Body of pancreas (tissue), 4 donors: ENCODE measurements at regions not wholly inside any gene's neighbourhood (a gene's known extent, or its start where the extent isn't known, plus 50 kb on each side); places are given as distances from the start of the nearest gene placed in this dataset.
A peak's percentile ranks its signal among the peaks of the same experiment; 100 is the strongest.

ENCODE experiments used
- ATAC-seq: fragments of 150-250 bp; one replicate; pipeline ENCODE4 v1.9.1; 2016
- DNase-seq, 4 donors: peaks; one replicate each; pipeline ENCODE4 v3.0.0-alpha.2; 2019
- H3K27ac ChIP-seq, 4 donors: fragments of 200-600 bp; sonication (generic); 1 replicate in 3 of 4; 2 replicates in 1 of 4; pipeline versions ENCODE4 v1.5.1 to v1.6.1; 2016 to 2019; ENCODE audit warnings: mild to moderate bottlenecking in 1 of 4, mixed read lengths in 1 of 4, moderate library complexity in 1 of 4
- H3K27me3 ChIP-seq, 2 donors: fragments of 200-600 bp; sonication (generic); one replicate each; pipeline ENCODE4 v1.6.0; 2016; ENCODE audit warnings: mild to moderate bottlenecking in 1 of 2
- H3K36me3 ChIP-seq, 2 donors: fragments of 200-600 bp; sonication (generic); replicated peaks in 1 of 2; 2 replicates each; pipeline ENCODE4 v1.5.1; 2016; ENCODE audit warnings: low read depth in 2 of 2; ENCODE audit not compliant: insufficient read depth in 1 of 2
- H3K4me1 ChIP-seq: fragments of 200-600 bp; sonication (generic); one replicate; pipeline ENCODE4 v1.6.0; 2016
- H3K4me3 ChIP-seq, 2 donors: fragments of 200-600 bp; sonication (generic); 1 replicate in 1 of 2; 2 replicates in 1 of 2; pipeline ENCODE4 v1.5.1; 2016 to 2019
- H3K9me3 ChIP-seq, 3 donors: fragments of 200-600 bp; sonication (generic); 1 replicate in 2 of 3; 2 replicates in 1 of 3; pipeline ENCODE4 v1.5.1; 2016
- CTCF ChIP-seq, 7 experiments: fragments of 450-650 bp in 4 of 7; fragments of 200-600 bp in 3 of 7; sonication (generic) in 3 of 7; IDR thresholded peaks; one replicate each; pipeline ENCODE4 v1.5.1; 2016 to 2019; ENCODE audit warnings: antibody characterized with exemption in 7 of 7
- POLR2A ChIP-seq, 3 donors: fragments of 450-650 bp; IDR thresholded peaks; one replicate each; pipeline ENCODE4 v1.6.1; 2016; ENCODE audit warnings: antibody characterized with exemption in 3 of 3, mild to moderate bottlenecking in 2 of 3
- WGBS, 2 donors: methylation state at CpG; one replicate each; pipeline ENCODE4 v1.1.5; 2017; 5-methylcytosine and 5-hydroxymethylcytosine counted together
- intact Hi-C: fragments of 100-400 bp; cut with DNase I; formaldehyde crosslinking; loops from one replicate; pipeline ENCODE4 v1.15.1; 2023

GRCh38 chr2:117436697-117437096 is 377.8 kb upstream of the DDX18 start:
- DNase-seq, result no peak
- Histone ChIP-seq H3K36me3 (no peaks in the 10 kb centered on the region), H3K9me3 (no peaks in the 10 kb centered on the region)

GRCh38 chr2:117470311-117471095 is 344.0 kb upstream of the DDX18 start:
- Histone ChIP-seq H3K9me3 (no peaks in the 10 kb centered on the region), H3K4me3 (no peak overlapping the region), H3K36me3 (no peaks in the 10 kb centered on the region), H3K27ac (no peak overlapping the region), H3K27me3 (no peaks in the 10 kb centered on the region), H3K4me1 (no peaks in the 10 kb centered on the region)
- WGBS, 2 donors, result 50 to 58% methylated on average over 6 to 7 of the region's 7 CpGs
- DNase-seq (peak; percentile 36 to 67 (median 51)), ATAC-seq (no peak)
- TF ChIP-seq CTCF (IDR thresholded peaks at IDR 0.05) (peak; percentile 41 to 76 (median 52)), POLR2A (IDR thresholded peaks at IDR 0.05) (no peak)
- intact Hi-C loops, result no loop called here

More at GRCh38 chr2:117436697-117437096, 377.8 kb upstream of the DDX18 start:
- no peak overlapping the region for H3K27ac ChIP-seq
- no peak for ATAC-seq
- TF ChIP-seq CTCF (IDR thresholded peaks at IDR 0.05) (no peak), POLR2A (IDR thresholded peaks at IDR 0.05) (no peak)
- 8 to 14% methylated on average over 3 of the region's 3 CpGs for WGBS, 2 donors
- no peaks in the 10 kb centered on the region for H3K4me1 ChIP-seq
- intact Hi-C loops, result no loop called here
- H3K27me3 ChIP-seq, result no peaks in the 10 kb centered on the region
- H3K4me3 ChIP-seq, result no peak overlapping the region

GRCh38 chr2:117481608-117482007 is 332.9 kb upstream of the DDX18 start:
- Histone ChIP-seq H3K4me1 (no peaks in the 10 kb centered on the region), H3K27me3 (no peaks in the 10 kb centered on the region), H3K36me3 (no peaks in the 10 kb centered on the region), H3K27ac (no peak overlapping the region), H3K4me3 (no peak overlapping the region), H3K9me3 (peaks cover 0 to 14% (median 0%) of the 10 kb centered on the region in 3 donors)
- no peak for DNase-seq
- ATAC-seq, result no peak
- no peak for TF ChIP-seq CTCF (IDR thresholded peaks at IDR 0.05)
- no peak for TF ChIP-seq POLR2A (IDR thresholded peaks at IDR 0.05)
- intact Hi-C loops, result no loop called here
- 10 to 48% methylated on average over 1 of the region's 1 CpG for WGBS, 2 donors

GRCh38 chr2:117485588-117485987 is 328.9 kb upstream of the DDX18 start:
- Histone ChIP-seq H3K36me3 (no peaks in the 10 kb centered on the region), H3K9me3 (no peaks in the 10 kb centered on the region), H3K27me3 (no peaks in the 10 kb centered on the region), H3K4me3 (no peak overlapping the region), H3K4me1 (no peaks in the 10 kb centered on the region), H3K27ac (no peak overlapping the region)
- TF ChIP-seq POLR2A (IDR thresholded peaks at IDR 0.05), result no peak
- TF ChIP-seq CTCF (IDR thresholded peaks at IDR 0.05), result no peak
- no peak for DNase-seq
- ATAC-seq, result no peak
- WGBS, 2 donors, result 50 to 55% methylated on average over 3 of the region's 3 CpGs
- intact Hi-C loops, result no loop called here

- intact Hi-C loops, result no loop called here
- H3K27me3 ChIP-seq, result no peaks in the 10 kb centered on the region
- no peak for TF ChIP-seq POLR2A (IDR thresholded peaks at IDR 0.05)
- TF ChIP-seq CTCF (IDR thresholded peaks at IDR 0.05), result no peak
- H3K9me3 ChIP-seq, result no peaks in the 10 kb centered on the region
- H3K36me3 ChIP-seq, result no peaks in the 10 kb centered on the region
- H3K27ac ChIP-seq, result no peak overlapping the region
- ATAC-seq, result no peak
- H3K4me1 ChIP-seq, result no peaks in the 10 kb centered on the region
- 70 to 71% methylated on average over 2 of the region's 2 CpGs for WGBS, 2 donors
- no peak for DNase-seq
- H3K4me3 ChIP-seq, result no peak overlapping the region
Measured at GRCh38 chr2:117486081-117486480, 328.4 kb upstream of the DDX18 start.
